Breast epithelium (tissue), 4 donors: ENCODE measurements at regions not wholly inside any gene's neighbourhood (a gene's known extent, or its start where the extent isn't known, plus 50 kb on each side); places are given as distances from the start of the nearest gene placed in this dataset.

ENCODE experiments used
- DNase-seq, 2 donors: peaks; one replicate each; pipeline ENCODE4 v3.0.0-alpha.2; 2019; ENCODE audit warnings: low spot score in 2 of 2
- H3K27ac ChIP-seq, 2 donors: fragments of 200-600 bp; sonication (generic) in 1 of 2; one replicate each; pipeline ENCODE4 v1.5.1; 2016 to 2019; ENCODE audit warnings: mild to moderate bottlenecking in 1 of 2
- H3K27me3 ChIP-seq, 2 donors: fragments of 200-600 bp; sonication (generic) in 1 of 2; one replicate each; pipeline versions ENCODE4 v1.5.1 to v1.6.0; 2017 to 2019; ENCODE audit warnings: control low read depth in 1 of 2, mild to moderate bottlenecking in 1 of 2
- H3K36me3 ChIP-seq: fragments of 200-600 bp; one replicate; pipeline ENCODE4 v1.5.1; 2019
- H3K4me1 ChIP-seq, 2 donors: fragments of 200-600 bp; sonication (generic); one replicate each; pipeline ENCODE4 v1.5.1; 2016 to 2019; ENCODE audit warnings: control low read depth in 1 of 2
- H3K4me3 ChIP-seq, 3 donors: fragments of 200-600 bp; sonication (generic); 1 replicate in 2 of 3; 2 replicates in 1 of 3; pipeline ENCODE4 v1.5.1; 2016 to 2019; ENCODE audit warnings: mild to moderate bottlenecking in 3 of 3, moderate library complexity in 2 of 3
- H3K9me3 ChIP-seq, 2 donors: fragments of 200-600 bp; sonication (generic) in 1 of 2; one replicate each; pipeline ENCODE4 v1.5.1; 2016 to 2019; ENCODE audit warnings: control low read depth in 1 of 2
- CTCF ChIP-seq, 3 donors: fragments of 450-650 bp; IDR thresholded peaks; one replicate each; pipeline ENCODE4 v1.5.1; 2016 to 2017; ENCODE audit warnings: antibody characterized with exemption in 3 of 3, mild to moderate bottlenecking in 3 of 3, moderate library complexity in 3 of 3
- POLR2A ChIP-seq: fragments of 450-650 bp; IDR thresholded peaks from one replicate; pipeline ENCODE4 v1.6.1; 2016; ENCODE audit warnings: antibody characterized with exemption, mild to moderate bottlenecking, moderate library complexity
- POLR2AphosphoS5 ChIP-seq, 3 donors: sonication (generic); formaldehyde crosslinking; IDR thresholded peaks; one replicate each; pipeline ENCODE4 v1.6.1; 2017; ENCODE audit warnings: antibody characterized with exemption in 3 of 3
- intact Hi-C: fragments of 100-400 bp; cut with DNase I; formaldehyde crosslinking; loops from one replicate; pipeline ENCODE4 v1.15.1; 2023; ENCODE audit warnings: low total_unique reads

DNA sequence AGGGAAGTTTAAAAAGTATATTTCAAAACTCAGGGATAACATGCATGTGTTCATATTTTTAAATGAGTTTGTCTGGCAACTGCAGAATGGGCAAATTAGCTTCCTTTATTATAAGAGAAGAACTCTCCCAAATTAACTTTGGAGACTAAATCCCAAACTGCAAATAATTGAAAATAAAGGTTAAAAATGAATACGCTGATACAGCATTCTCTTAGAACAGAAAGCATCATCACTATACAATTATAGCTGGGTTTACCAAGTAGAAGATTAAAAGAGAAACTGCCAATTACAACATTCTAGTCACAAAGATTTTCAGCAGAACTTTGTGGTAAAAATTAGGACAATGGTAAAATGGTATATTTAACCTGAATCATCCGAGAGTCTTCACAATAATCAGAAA is 73.3 kb downstream of the OLFM4 start:
- intact Hi-C loops = no loop called here
- no peak overlapping the region for H3K27ac ChIP-seq
- no peaks in the 10 kb centered on the region for H3K27me3 ChIP-seq
- no peak for DNase-seq
- H3K36me3 ChIP-seq = no peaks in the 10 kb centered on the region
- H3K4me1 ChIP-seq = no peaks in the 10 kb centered on the region
- no peak overlapping the region for H3K4me3 ChIP-seq
- H3K9me3 ChIP-seq = no peaks in the 10 kb centered on the region
- no peak for TF ChIP-seq CTCF (IDR thresholded peaks at IDR 0.05)
- no peak for TF ChIP-seq POLR2A
- no peak for TF ChIP-seq POLR2AphosphoS5 (IDR thresholded peaks at IDR 0.05)

- Histone ChIP-seq H3K27ac (no peak overlapping the region), H3K27me3 (no peaks in the 10 kb centered on the region), H3K36me3 (no peaks in the 10 kb centered on the region), H3K9me3 (no peaks in the 10 kb centered on the region), H3K4me1 (no peaks in the 10 kb centered on the region), H3K4me3 (no peak overlapping the region)
- intact Hi-C loops = no loop called here
- TF ChIP-seq POLR2A = no peak
- TF ChIP-seq POLR2AphosphoS5 (IDR thresholded peaks at IDR 0.05) = no peak
- no peak for TF ChIP-seq CTCF (IDR thresholded peaks at IDR 0.05)
- DNase-seq = no peak
Observed at GRCh38 chr13:53104136-53104535, 75.5 kb downstream of the OLFM4 start.

GRCh38 chr13:53105477-53105876 is 76.9 kb downstream of the OLFM4 start:
- no peak for DNase-seq
- Histone ChIP-seq H3K36me3 (no peaks in the 10 kb centered on the region), H3K4me1 (no peaks in the 10 kb centered on the region), H3K9me3 (no peaks in the 10 kb centered on the region), H3K4me3 (no peak overlapping the region), H3K27ac (no peak overlapping the region), H3K27me3 (no peaks in the 10 kb centered on the region)
- intact Hi-C loops = no loop called here
- TF ChIP-seq CTCF (IDR thresholded peaks at IDR 0.05) (no peak), POLR2AphosphoS5 (IDR thresholded peaks at IDR 0.05) (no peak), POLR2A (no peak)

DNA sequence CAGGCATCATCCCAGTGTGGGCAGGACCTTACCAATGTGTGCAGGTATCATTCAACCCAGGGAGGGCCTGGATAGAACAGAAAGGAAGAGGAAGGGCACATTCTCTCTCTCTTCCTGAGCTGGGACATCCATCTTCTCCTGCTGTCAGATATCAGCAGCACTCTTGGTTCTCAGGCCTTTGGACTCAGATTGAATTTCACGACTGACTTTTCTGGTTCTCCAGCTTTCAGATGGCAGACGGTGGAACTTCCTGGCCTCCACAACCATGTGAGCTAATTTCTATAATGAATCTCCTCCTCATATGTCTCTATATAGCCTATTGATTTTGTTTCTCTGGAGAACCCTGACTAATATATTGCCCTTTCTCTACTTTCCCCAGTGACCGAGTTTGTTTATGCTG is 77.3 kb downstream of the OLFM4 start:
- H3K4me3 ChIP-seq = no peak overlapping the region
- TF ChIP-seq POLR2AphosphoS5 (IDR thresholded peaks at IDR 0.05) (no peak), CTCF (IDR thresholded peaks at IDR 0.05) (no peak), POLR2A (no peak)
- intact Hi-C loops = no loop called here
- H3K4me1 ChIP-seq = no peaks in the 10 kb centered on the region
- H3K27ac ChIP-seq = no peak overlapping the region
- H3K27me3 ChIP-seq = no peaks in the 10 kb centered on the region
- no peak for DNase-seq
- no peaks in the 10 kb centered on the region for H3K36me3 ChIP-seq
- H3K9me3 ChIP-seq = no peaks in the 10 kb centered on the region

- Histone ChIP-seq H3K4me3 (no peak overlapping the region), H3K9me3 (no peaks in the 10 kb centered on the region), H3K27me3 (no peaks in the 10 kb centered on the region), H3K4me1 (no peaks in the 10 kb centered on the region), H3K27ac (no peak overlapping the region), H3K36me3 (no peaks in the 10 kb centered on the region)
- TF ChIP-seq POLR2AphosphoS5 (IDR thresholded peaks at IDR 0.05) (no peak), POLR2A (no peak), CTCF (IDR thresholded peaks at IDR 0.05) (no peak)
- intact Hi-C loops = no loop called here
- DNase-seq = no peak
Observed at GRCh38 chr13:53110181-53110580, 81.6 kb downstream of the OLFM4 start.
